ENCODE measurements at regions not wholly inside any gene's neighbourhood (a gene's known extent, or its start where the extent isn't known, plus 50 kb on each side); places are given as distances from the start of the nearest gene placed in this dataset.

DNA sequence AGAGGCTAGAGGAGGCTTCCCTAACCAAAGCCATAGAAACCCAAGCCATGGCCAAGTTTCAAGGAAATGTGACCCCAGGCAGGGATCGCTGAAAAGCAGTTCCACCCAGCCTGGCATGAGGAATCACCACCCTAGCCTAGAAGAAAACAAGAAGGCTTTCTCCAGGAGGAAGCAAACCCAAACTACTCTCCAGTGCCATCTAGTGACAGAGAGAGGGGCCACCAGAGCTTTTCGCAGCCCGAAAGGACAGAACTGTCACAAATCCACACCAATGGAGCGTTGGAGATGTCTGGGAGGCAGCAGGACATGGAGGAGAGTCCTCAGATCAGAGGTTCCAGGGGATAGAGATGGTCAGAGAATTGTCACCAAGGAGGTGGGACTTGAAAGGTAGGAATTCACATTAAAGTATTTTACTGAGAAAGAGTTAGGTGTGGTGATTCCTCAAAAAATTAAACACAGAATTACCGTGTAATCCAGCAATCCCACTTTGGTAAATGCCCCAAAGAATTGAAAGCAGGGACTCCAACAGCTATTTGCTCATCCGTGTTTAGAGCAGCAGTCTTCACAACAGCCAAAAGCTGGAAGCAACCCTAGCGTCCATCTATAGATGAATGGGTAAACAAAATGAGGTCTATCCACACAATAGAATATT, 67.3 kb upstream of the NUP50 start:
- peak; percentile 63 to 69 for DNase-seq

DNA sequence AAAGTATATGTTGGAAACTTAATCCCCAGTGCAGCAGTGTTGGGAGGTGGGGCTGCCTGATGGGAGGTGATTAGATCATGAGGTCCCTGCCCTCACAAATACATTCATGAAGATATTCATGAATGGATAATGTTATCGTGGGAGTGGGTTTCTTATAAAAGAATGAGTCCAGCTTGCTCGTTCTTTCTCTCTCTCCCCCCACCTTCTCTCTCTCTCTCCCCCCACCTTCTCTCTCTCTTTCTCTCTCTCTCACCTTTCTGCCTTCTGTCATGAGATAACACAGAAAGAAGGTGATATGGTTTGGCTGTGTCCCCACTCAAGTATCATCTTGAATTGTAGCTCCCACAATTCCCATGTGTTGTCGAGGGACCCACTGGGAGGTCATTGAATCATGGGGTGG, 66.7 kb upstream of the NUP50 start:
- DNase-seq, result no peak

DNA sequence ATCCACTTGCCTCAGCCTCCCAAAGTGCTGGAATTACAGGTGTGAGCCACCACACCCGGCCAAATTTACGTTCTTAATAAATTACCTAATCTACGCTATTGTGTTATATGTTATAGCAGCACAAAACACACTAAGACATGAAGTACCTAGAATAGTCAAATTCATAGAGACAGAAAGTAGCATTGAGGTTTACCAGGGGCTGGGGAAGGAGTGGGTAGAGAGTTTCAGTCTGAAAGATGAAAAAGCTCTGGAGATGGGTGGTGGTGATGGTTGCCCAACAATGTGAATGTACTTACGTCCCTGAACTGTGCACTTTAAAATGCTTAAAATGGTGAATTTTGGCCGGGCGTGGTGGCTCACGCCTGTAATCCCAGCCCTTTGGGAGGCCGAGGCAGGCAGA, 65.7 kb upstream of the NUP50 start:
- peak in 1 of 2 experiments; percentile 8 for DNase-seq

DNA sequence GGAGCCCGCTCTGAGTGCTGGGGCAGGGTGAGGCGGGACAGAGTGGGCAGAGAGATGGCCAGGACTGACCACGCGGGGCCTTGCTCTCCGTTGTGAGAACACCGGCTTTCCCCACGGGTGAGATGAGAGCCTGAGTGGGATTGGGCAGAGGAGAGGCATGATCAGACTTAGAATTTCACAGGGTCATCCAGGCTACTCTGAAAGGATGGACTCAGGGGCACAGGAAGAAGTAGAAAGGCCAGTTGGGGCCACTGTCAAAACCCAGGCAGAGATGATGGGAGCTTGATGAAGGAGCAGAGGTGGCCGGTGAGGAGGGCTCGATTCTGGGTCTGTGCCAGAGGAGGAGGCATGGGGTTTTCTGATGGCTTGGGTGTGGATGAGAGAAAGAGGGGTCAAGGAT, 63.8 kb upstream of the NUP50 start:
- DNase-seq, result no peak

- DNase-seq, result peak; percentile 51 to 55
Measured at GRCh38 chr22:45101515-45102227, 62.1 kb upstream of the NUP50 start.

- no peak for DNase-seq
Measured at GRCh38 chr22:45102896-45103420, 60.8 kb upstream of the NUP50 start.

GRCh38 chr22:45103756-45104155, 60.0 kb upstream of the NUP50 start:
- DNase-seq, result no peak

GRCh38 chr22:45104313-45104712, 59.4 kb upstream of the NUP50 start:
- no peak for DNase-seq

DNA sequence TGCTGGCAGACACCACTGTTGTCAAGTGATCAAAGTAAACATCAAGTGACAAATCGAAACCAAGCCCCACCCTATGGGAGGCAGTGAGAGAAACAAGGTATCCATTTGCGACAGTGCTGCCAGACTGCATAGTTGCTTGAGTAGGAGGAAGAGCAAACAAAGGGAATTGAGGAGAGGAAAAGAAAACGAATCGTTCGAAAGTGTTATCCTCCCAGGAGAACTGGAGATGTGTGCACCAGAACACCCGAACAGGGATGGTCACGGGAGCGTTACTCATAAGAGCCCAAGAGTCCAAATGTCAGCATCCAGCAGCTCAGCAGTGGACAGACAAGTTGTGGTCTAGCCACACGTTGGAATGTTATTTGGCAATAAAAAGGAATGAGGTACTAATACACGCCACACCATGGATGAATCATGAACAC, 58.4 kb upstream of the NUP50 start:
- DNase-seq, result no peak

- DNase-seq, result no peak
Measured at GRCh38 chr22:45107671-45108070, 56.1 kb upstream of the NUP50 start.

DNA sequence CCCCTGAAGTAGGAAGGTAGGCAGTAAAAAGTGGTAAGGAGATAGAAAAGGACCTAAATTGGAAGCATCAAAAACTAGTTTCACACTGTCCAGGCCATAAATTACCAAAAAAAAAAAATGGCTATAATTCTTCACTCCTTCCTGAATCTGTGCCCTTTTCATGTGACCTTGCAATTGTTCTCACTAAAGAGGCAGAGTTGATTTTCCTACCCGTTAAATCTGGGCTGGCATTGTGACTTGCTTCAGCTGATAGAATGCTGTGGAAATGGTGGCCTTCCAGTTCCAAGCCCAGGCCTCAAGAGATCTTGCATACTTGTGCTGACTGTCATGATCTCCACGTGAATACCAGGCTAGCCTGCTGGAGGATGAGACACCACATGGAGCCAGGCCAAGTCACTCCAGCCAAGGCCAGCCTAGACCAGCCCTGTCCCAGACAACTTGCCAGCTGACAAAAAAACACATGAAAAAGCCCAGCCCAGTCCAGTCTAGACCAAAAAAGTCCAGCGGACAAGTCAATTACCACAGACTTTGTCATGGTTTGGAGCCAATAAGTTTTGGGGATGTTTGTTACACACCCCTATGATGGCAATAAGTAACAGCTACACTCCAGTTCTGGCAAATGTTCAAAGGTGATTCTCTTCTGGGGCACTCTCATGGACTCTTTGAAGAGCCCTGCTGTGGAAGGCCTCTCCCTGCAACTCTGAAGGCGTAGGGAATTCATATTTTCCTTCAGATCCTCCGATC, 51.4 kb upstream of the NUP50 start:
- no peak for DNase-seq
